ENCODE measurements at regions not wholly inside any gene's neighbourhood (a gene's known extent, or its start where the extent isn't known, plus 50 kb on each side); places are given as distances from the start of the nearest gene placed in this dataset.

- DNase-seq (ENCODE audit: low spot score in 2 of 2): no peak
- H3K4me1 ChIP-seq: no peaks in the 10 kb centered on the region
- no peak overlapping the region for H3K4me3 ChIP-seq
- no peaks in the 10 kb centered on the region for H3K9me3 ChIP-seq
- no peak overlapping the region for H3K27ac ChIP-seq
- TF ChIP-seq CTCF (IDR thresholded peaks at IDR 0.05): no peak
- H3K36me3 ChIP-seq: no peaks in the 10 kb centered on the region
- no peaks in the 10 kb centered on the region for H3K27me3 ChIP-seq
- intact Hi-C loops (cut with DNase I): no loop called here
Measured at GRCh38 chr7:33661430-33662160, 243.7 kb upstream of the BMPER start.

- Histone ChIP-seq H3K9me3 (no peaks in the 10 kb centered on the region), H3K36me3 (no peaks in the 10 kb centered on the region), H3K4me1 (no peaks in the 10 kb centered on the region), H3K27me3 (no peaks in the 10 kb centered on the region), H3K4me3 (no peak overlapping the region), H3K27ac (no peak overlapping the region)
- intact Hi-C loops (cut with DNase I): no loop called here
- no peak for DNase-seq (ENCODE audit: low spot score in 2 of 2)
- TF ChIP-seq CTCF (IDR thresholded peaks at IDR 0.05): no peak
Measured at GRCh38 chr7:33666531-33666930, 238.8 kb upstream of the BMPER start.

GRCh38 chr7:33667196-33667595 is 238.1 kb upstream of the BMPER start:
- intact Hi-C loops (cut with DNase I): no loop called here

GRCh38 chr7:33669251-33669670 is 236.1 kb upstream of the BMPER start:
- Histone ChIP-seq H3K27me3 (no peaks in the 10 kb centered on the region), H3K4me3 (no peak overlapping the region), H3K27ac (no peak overlapping the region), H3K9me3 (no peaks in the 10 kb centered on the region), H3K4me1 (no peaks in the 10 kb centered on the region), H3K36me3 (no peaks in the 10 kb centered on the region)
- no peak for TF ChIP-seq CTCF (IDR thresholded peaks at IDR 0.05)
- DNase-seq (ENCODE audit: low spot score in 2 of 2): no peak
- intact Hi-C loops (cut with DNase I): no loop called here

More at GRCh38 chr7:33667196-33667595, 238.1 kb upstream of the BMPER start:
- no peaks in the 10 kb centered on the region for H3K4me1 ChIP-seq
- H3K4me3 ChIP-seq: no peak overlapping the region
- TF ChIP-seq CTCF (IDR thresholded peaks at IDR 0.05): no peak
- no peaks in the 10 kb centered on the region for H3K9me3 ChIP-seq
- H3K36me3 ChIP-seq: no peaks in the 10 kb centered on the region
- no peak overlapping the region for H3K27ac ChIP-seq
- no peak for DNase-seq (ENCODE audit: low spot score in 2 of 2)
- H3K27me3 ChIP-seq: no peaks in the 10 kb centered on the region

- intact Hi-C loops (cut with DNase I): no loop called here
- Histone ChIP-seq H3K9me3 (no peaks in the 10 kb centered on the region), H3K27me3 (no peaks in the 10 kb centered on the region), H3K36me3 (no peaks in the 10 kb centered on the region), H3K27ac (no peak overlapping the region), H3K4me1 (no peaks in the 10 kb centered on the region), H3K4me3 (no peak overlapping the region)
- DNase-seq (ENCODE audit: low spot score in 2 of 2): no peak
- no peak for TF ChIP-seq CTCF (IDR thresholded peaks at IDR 0.05)
Measured at GRCh38 chr7:33671531-33672262, 233.6 kb upstream of the BMPER start.
